HG03558 (cell line): ENCODE measurements at regions not wholly inside any gene's neighbourhood (a gene's known extent, or its start where the extent isn't known, plus 50 kb on each side); places are given as distances from the start of the nearest gene placed in this dataset.

Experiments used
- ATAC-seq: cut with Tn5 transposase; IDR thresholded peaks from one replicate; pipeline ENCODE4 v1.9.1; 2021; ENCODE audit warnings: moderate number of reproducible peaks; ENCODE audit not compliant: unreplicated experiment; ENCODE audit errors: extremely low read depth

- ATAC-seq: no peak
Measured at GRCh38 chr13:59522652-59523051, 641.1 kb downstream of the DIAPH3 start.

- no peak for ATAC-seq
Measured at GRCh38 chr13:59527500-59527899, 636.2 kb downstream of the DIAPH3 start.

GRCh38 chr13:59531571-59532091 is 632.1 kb downstream of the DIAPH3 start:
- no peak for ATAC-seq

- no peak for ATAC-seq
Measured at GRCh38 chr13:59532405-59532804, 631.3 kb downstream of the DIAPH3 start.

- no peak for ATAC-seq
Measured at GRCh38 chr13:59533561-59534555, 629.9 kb downstream of the DIAPH3 start.

GRCh38 chr13:59534806-59535205 is 628.9 kb downstream of the DIAPH3 start:
- ATAC-seq: no peak

GRCh38 chr13:59537500-59537899 is 626.2 kb downstream of the DIAPH3 start:
- no peak for ATAC-seq

GRCh38 chr13:59538512-59538911 is 625.2 kb downstream of the DIAPH3 start:
- ATAC-seq: no peak

- no peak for ATAC-seq
Measured at GRCh38 chr13:59542303-59542702, 621.4 kb downstream of the DIAPH3 start.

- ATAC-seq: no peak
Measured at GRCh38 chr13:59543418-59543817, 620.3 kb downstream of the DIAPH3 start.

GRCh38 chr13:59545007-59545406 is 618.7 kb downstream of the DIAPH3 start:
- ATAC-seq: no peak

GRCh38 chr13:59546178-59546577 is 617.5 kb downstream of the DIAPH3 start:
- ATAC-seq: no peak

GRCh38 chr13:59547950-59548349 is 615.8 kb downstream of the DIAPH3 start:
- no peak for ATAC-seq

- ATAC-seq: no peak
Measured at GRCh38 chr13:59562924-59563323, 600.8 kb downstream of the DIAPH3 start.

- no peak for ATAC-seq
Measured at GRCh38 chr13:59566561-59566960, 597.2 kb downstream of the DIAPH3 start.

GRCh38 chr13:59568306-59568705 is 595.4 kb downstream of the DIAPH3 start:
- ATAC-seq: no peak

- ATAC-seq: no peak
Measured at GRCh38 chr13:59570204-59570603, 593.5 kb downstream of the DIAPH3 start.

GRCh38 chr13:59584101-59584500 is 579.6 kb downstream of the DIAPH3 start:
- no peak for ATAC-seq

GRCh38 chr13:59584761-59585670 is 578.7 kb downstream of the DIAPH3 start:
- no peak for ATAC-seq

- no peak for ATAC-seq
Measured at GRCh38 chr13:59587030-59587429, 576.7 kb downstream of the DIAPH3 start.
